Neural cell (in vitro differentiated cells): ENCODE measurements at regions not wholly inside any gene's neighbourhood (a gene's known extent, or its start where the extent isn't known, plus 50 kb on each side); places are given as distances from the start of the nearest gene placed in this dataset.

Source experiments
- CTCF ChIP-seq: fragments of 450-650 bp; IDR thresholded peaks from 2 replicates; pipeline ENCODE4 v1.5.1; 2014; ENCODE audit warnings: antibody characterized with exemption, mild to moderate bottlenecking, moderate library complexity; ENCODE audit not compliant: poor library complexity, severe bottlenecking
- TAF1 ChIP-seq: IDR thresholded peaks from 2 replicates; pipeline ENCODE4 v1.6.1; 2012; ENCODE audit warnings: low read depth

- TF ChIP-seq TAF1: no peak
- TF ChIP-seq CTCF: no peak
These were observed 159.1 kb downstream of the TINAG start for GRCh38 chr6:54467384-54467783.
